ENCODE measurements at regions not wholly inside any gene's neighbourhood (a gene's known extent, or its start where the extent isn't known, plus 50 kb on each side); places are given as distances from the start of the nearest gene placed in this dataset.

- no peak overlapping the region for H3K4me3 ChIP-seq
- 5% methylated on average over 2 of the region's 2 CpGs for WGBS (ENCODE audit: missing lambda C conversion rate)
- no peaks in the 10 kb centered on the region for H3K9me3 ChIP-seq
- no peak for DNase-seq (ENCODE audit: low read depth in 1 of 2, low spot score in 1 of 2)
- H3K4me1 ChIP-seq, result no peaks in the 10 kb centered on the region
- no peak overlapping the region for H3K27ac ChIP-seq
- POLR2A ChIA-PET, result no interaction called here
- no peak for ATAC-seq
- FAIRE-seq, result no peak
- TF ChIP-seq TFCP2L1 (CRISPR knock-in tag; IDR thresholded peaks at IDR 0.05) (no peak), RARB (CRISPR knock-in tag; IDR thresholded peaks at IDR 0.05) (no peak), KDM5A (IDR thresholded peaks at IDR 0.05) (no peak), POLR2AphosphoS2 (conservative IDR thresholded peaks at IDR 0.05; ENCODE audit: low read length) (no peak), KDM1A (IDR thresholded peaks at IDR 0.05; ENCODE audit: low read depth) (no peak), FOXS1 (CRISPR knock-in tag; IDR thresholded peaks at IDR 0.05) (no peak), BHLHE40 (IDR thresholded peaks at IDR 0.05; ENCODE audit: low read depth, low read length) (no peak), SREBF2 (IDR thresholded peaks at IDR 0.05) (no peak), MYC (IDR thresholded peaks at IDR 0.05; ENCODE audit: borderline replicate concordance, low read length) (no peak), CBX8 (IDR thresholded peaks at IDR 0.05) (no peak), USF2 (IDR thresholded peaks at IDR 0.05) (no peak), REST (IDR thresholded peaks at IDR 0.05) (no peak), HOXB5 (CRISPR knock-in tag; IDR thresholded peaks at IDR 0.05) (no peak), HEYL (CRISPR knock-in tag; IDR thresholded peaks at IDR 0.05) (no peak), RFX5 (IDR thresholded peaks at IDR 0.05) (no peak)
- TF ChIP-seq, protein P1, sequence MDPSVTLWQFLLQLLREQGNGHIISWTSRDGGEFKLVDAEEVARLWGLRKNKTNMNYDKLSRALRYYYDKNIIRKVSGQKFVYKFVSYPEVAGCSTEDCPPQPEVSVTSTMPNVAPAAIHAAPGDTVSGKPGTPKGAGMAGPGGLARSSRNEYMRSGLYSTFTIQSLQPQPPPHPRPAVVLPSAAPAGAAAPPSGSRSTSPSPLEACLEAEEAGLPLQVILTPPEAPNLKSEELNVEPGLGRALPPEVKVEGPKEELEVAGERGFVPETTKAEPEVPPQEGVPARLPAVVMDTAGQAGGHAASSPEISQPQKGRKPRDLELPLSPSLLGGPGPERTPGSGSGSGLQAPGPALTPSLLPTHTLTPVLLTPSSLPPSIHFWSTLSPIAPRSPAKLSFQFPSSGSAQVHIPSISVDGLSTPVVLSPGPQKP (IDR thresholded peaks at IDR 0.05; ENCODE audit: low read depth, low read length), result no peak
- TF ChIP-seq, protein P2, sequence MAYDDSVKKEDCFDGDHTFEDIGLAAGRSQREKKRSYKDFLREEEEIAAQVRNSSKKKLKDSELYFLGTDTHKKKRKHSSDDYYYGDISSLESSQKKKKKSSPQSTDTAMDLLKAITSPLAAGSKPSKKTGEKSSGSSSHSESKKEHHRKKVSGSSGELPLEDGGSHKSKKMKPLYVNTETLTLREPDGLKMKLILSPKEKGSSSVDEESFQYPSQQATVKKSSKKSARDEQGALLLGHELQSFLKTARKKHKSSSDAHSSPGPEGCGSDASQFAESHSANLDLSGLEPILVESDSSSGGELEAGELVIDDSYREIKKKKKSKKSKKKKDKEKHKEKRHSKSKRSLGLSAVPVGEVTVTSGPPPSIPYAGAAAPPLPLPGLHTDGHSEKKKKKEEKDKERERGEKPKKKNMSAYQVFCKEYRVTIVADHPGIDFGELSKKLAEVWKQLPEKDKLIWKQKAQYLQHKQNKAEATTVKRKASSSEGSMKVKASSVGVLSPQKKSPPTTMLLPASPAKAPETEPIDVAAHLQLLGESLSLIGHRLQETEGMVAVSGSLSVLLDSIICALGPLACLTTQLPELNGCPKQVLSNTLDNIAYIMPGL (CRISPR knock-in tag; IDR thresholded peaks at IDR 0.05; ENCODE audit: borderline replicate concordance), result no peak
- TF ChIP-seq, protein P3, sequence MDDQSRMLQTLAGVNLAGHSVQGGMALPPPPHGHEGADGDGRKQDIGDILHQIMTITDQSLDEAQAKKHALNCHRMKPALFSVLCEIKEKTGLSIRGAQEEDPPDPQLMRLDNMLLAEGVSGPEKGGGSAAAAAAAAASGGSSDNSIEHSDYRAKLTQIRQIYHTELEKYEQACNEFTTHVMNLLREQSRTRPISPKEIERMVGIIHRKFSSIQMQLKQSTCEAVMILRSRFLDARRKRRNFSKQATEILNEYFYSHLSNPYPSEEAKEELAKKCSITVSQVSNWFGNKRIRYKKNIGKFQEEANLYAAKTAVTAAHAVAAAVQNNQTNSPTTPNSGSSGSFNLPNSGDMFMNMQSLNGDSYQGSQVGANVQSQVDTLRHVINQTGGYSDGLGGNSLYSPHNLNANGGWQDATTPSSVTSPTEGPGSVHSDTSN (IDR thresholded peaks at IDR 0.05), result no peak
- CTCF ChIA-PET, result no interaction called here
- no peak overlapping the region for H3K4me2 ChIP-seq
Observed at GRCh38 chr14:22210026-22210425, 379.0 kb downstream of the DAD1 start.

- H3K4me3 ChIP-seq, result no peak overlapping the region
- no peak overlapping the region for H3K27ac ChIP-seq
- WGBS (ENCODE audit: missing lambda C conversion rate), result 19% methylated on average over 5 of the region's 5 CpGs
- no peak for DNase-seq (ENCODE audit: low read depth in 1 of 2, low spot score in 1 of 2)
- no peak overlapping the region for H3K4me2 ChIP-seq
- H3K4me1 ChIP-seq, result no peaks in the 10 kb centered on the region
- ChIA-PET POLR2A (no interaction called here), CTCF (interaction anchor here (0.9 to 1.1 kb wide), 2 partner anchors 17 to 21 kb away, joined by 3 to 4 read pairs; no protein-coding TSS in a partner anchor)
- FAIRE-seq, result no peak
- ATAC-seq, result no peak
- no peak for TF ChIP-seq BHLHE40 (IDR thresholded peaks at IDR 0.05; ENCODE audit: low read depth, low read length)
- TF ChIP-seq MYC (IDR thresholded peaks at IDR 0.05; ENCODE audit: borderline replicate concordance, low read length), result no peak
- no peak for TF ChIP-seq FOSB (CRISPR knock-in tag; IDR thresholded peaks at IDR 0.05)
- TF ChIP-seq NR3C1 (IDR thresholded peaks at IDR 0.05), result no peak
- TF ChIP-seq JUNB (IDR thresholded peaks at IDR 0.05), result no peak
- no peak for TF ChIP-seq SREBF2 (IDR thresholded peaks at IDR 0.05)
- TF ChIP-seq, protein P1 (IDR thresholded peaks at IDR 0.05; ENCODE audit: low read depth, low read length), result no peak
- TF ChIP-seq ZNF302 (CRISPR knock-in tag; IDR thresholded peaks at IDR 0.05), result no peak
- no peaks in the 10 kb centered on the region for H3K9me3 ChIP-seq
Observed at GRCh38 chr14:22203036-22203435, 386.0 kb downstream of the DAD1 start.
